Small intestine (tissue), 7 donors: ENCODE measurements at regions not wholly inside any gene's neighbourhood (a gene's known extent, or its start where the extent isn't known, plus 50 kb on each side); places are given as distances from the start of the nearest gene placed in this dataset.

ENCODE experiments used
- DNase-seq, 2 donors: peaks; one replicate each; pipeline versions ENCODE4 v3.0.0 to v3.0.0-alpha.2; 2013
- FAIRE-seq: peaks from 2 replicates; lab custom pipeline; 2012; peaks lifted over from hg19 to GRCh38; lab: Jason Lieb, UNC
- H3K27ac ChIP-seq, 3 donors: one replicate each; pipeline ENCODE4 v1.5.1; 2013; ENCODE audit warnings: low read length in 2 of 3, mild to moderate bottlenecking in 2 of 3, control low read depth in 1 of 3, inconsistent platforms in 1 of 3, low read depth in 1 of 3, moderate library complexity in 1 of 3
- H3K27me3 ChIP-seq, 3 donors: one replicate each; pipeline ENCODE4 v1.6.1; 2013; ENCODE audit warnings: low read length in 3 of 3, inconsistent platforms in 1 of 3; ENCODE audit not compliant: control insufficient read depth in 3 of 3, insufficient read depth in 3 of 3
- H3K36me3 ChIP-seq, 3 donors: one replicate each; pipeline ENCODE4 v1.6.1; 2013; ENCODE audit warnings: low read length in 3 of 3, inconsistent platforms in 1 of 3, low read depth in 1 of 3, mild to moderate bottlenecking in 1 of 3, moderate library complexity in 1 of 3; ENCODE audit not compliant: control insufficient read depth in 3 of 3, insufficient read depth in 2 of 3
- H3K4me1 ChIP-seq, 3 donors: one replicate each; pipeline ENCODE4 v1.6.1; 2013; ENCODE audit warnings: low read length in 2 of 3, inconsistent platforms in 1 of 3, low read depth in 1 of 3, mild to moderate bottlenecking in 1 of 3, moderate library complexity in 1 of 3; ENCODE audit not compliant: control insufficient read depth in 3 of 3, insufficient read depth in 2 of 3
- H3K4me3 ChIP-seq, 3 donors: one replicate each; pipeline ENCODE4 v1.5.1; 2013; ENCODE audit warnings: low read length in 3 of 3, control low read depth in 1 of 3, inconsistent platforms in 1 of 3, low read depth in 1 of 3, mild to moderate bottlenecking in 1 of 3, moderate library complexity in 1 of 3
- H3K9me3 ChIP-seq, 2 donors: one replicate each; pipeline ENCODE4 v1.6.1; 2013; ENCODE audit warnings: low read depth in 1 of 2, low read length in 1 of 2; ENCODE audit not compliant: control insufficient read depth in 2 of 2, insufficient read depth in 1 of 2
- WGBS, 3 donors: extraction: QIAGEN DNeasy Blood & Tissue Kit; methylation state at CpG; one replicate each; pipeline ENCODE4 v1.1.7; 2013; 5-methylcytosine and 5-hydroxymethylcytosine counted together
- donor health status: healthy with polysubstance abuse.
- donor health status: control.
- donor health status: control.
- donor health status: Bipolar disorder and iron deficiency.
- donor health status: healthy.

DNA sequence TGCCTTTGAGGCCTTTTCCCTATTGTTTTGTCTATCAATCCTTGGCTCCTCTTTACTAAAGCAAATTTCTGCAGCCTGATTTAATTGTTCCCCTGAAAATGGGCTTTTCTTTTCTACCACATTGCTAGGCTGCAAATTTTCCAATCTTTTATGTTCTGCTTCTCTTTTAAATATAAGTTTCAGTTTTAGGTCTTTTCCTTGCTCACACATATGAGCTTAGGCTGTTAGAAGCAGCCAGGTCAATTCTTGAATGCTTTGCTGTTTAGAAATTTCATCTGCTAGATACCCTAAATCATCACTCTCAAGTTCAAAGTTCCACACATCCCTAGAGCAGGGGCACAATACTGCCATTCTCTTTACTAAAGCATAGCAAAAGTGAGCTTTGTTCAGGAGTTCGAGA is 159.6 kb downstream of the ARL4A start:
- Histone ChIP-seq H3K36me3 (no peaks in the 10 kb centered on the region), H3K4me1 (no peaks in the 10 kb centered on the region), H3K9me3 (peaks cover 0 to 24% of the 10 kb centered on the region in 2 donors), H3K27ac (no peak overlapping the region), H3K4me3 (no peak overlapping the region), H3K27me3 (no peaks in the 10 kb centered on the region)
- WGBS, 3 donors: 60 to 90% (median 84%) methylated on average over 1 of the region's 1 CpG
- DNase-seq (no peak), FAIRE-seq (no peak)

GRCh38 chr7:12851142-12851541 is 163.7 kb downstream of the ARL4A start:
- Histone ChIP-seq H3K27me3 (no peaks in the 10 kb centered on the region), H3K36me3 (no peaks in the 10 kb centered on the region), H3K4me1 (no peaks in the 10 kb centered on the region), H3K4me3 (no peak overlapping the region), H3K9me3 (peaks cover 0 to 13% of the 10 kb centered on the region in 2 donors), H3K27ac (no peak overlapping the region)
- FAIRE-seq (no peak), DNase-seq (no peak)
- WGBS, 3 donors: 81 to 91% (median 83%) methylated on average over 3 of the region's 3 CpGs

DNA sequence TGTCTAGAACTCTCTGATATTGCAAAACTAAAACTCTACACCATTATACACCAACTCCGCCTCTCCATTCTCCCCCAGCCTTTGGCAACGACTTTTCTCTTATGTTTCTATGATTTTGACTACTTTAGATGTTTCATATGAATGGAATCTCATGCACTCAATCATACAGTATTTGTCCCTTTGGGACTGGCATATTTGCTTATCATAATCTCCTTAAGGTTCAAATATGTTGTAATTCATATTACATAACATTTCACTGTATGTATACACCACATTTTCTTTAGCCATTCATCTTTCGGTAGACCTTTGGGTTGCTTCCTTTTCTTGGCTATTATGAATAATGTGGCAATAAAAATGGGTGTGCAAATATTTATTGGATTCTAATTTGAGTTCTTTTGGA is 164.4 kb downstream of the ARL4A start:
- WGBS, 3 donors: 84 to 90% (median 89%) methylated on average over 3 of the region's 3 CpGs
- DNase-seq (no peak), FAIRE-seq (no peak)
- H3K9me3 ChIP-seq: peaks cover 0 to 6% of the 10 kb centered on the region in 2 donors
- no peak overlapping the region for H3K4me3 ChIP-seq
- H3K27ac ChIP-seq: no peak overlapping the region
- no peaks in the 10 kb centered on the region for H3K27me3 ChIP-seq
- H3K4me1 ChIP-seq: no peaks in the 10 kb centered on the region
- no peaks in the 10 kb centered on the region for H3K36me3 ChIP-seq

DNA sequence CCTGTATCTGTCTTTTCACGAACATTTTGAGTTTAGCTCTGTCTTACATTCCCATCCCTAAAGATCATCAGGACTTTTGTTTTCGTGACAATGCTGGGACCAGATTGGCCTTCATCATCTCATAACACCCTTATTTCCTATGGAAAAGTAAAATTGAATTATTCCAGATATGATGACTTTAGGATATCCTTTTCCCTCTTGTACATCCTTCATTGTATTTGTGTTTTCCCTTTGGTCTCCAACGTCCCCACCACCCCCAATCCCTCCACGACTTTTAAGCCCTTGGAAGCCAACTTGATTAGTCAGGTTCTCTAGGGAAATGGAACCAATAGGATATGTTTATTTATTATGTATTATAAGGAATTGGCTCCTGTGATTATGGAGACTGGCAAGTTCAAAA is 167.6 kb downstream of the ARL4A start:
- Histone ChIP-seq H3K36me3 (no peaks in the 10 kb centered on the region), H3K27ac (no peak overlapping the region), H3K9me3 (no peaks in the 10 kb centered on the region), H3K4me3 (no peak overlapping the region), H3K27me3 (no peaks in the 10 kb centered on the region), H3K4me1 (no peaks in the 10 kb centered on the region)
- no peak for DNase-seq
- 75 to 87% (median 85%) methylated on average over 4 of the region's 4 CpGs for WGBS, 3 donors
- FAIRE-seq: no peak

GRCh38 chr7:12859761-12860160 is 172.3 kb downstream of the ARL4A start:
- 68 to 79% (median 72%) methylated on average over 2 of the region's 2 CpGs for WGBS, 3 donors
- Histone ChIP-seq H3K4me1 (no peaks in the 10 kb centered on the region), H3K9me3 (no peaks in the 10 kb centered on the region), H3K27me3 (no peaks in the 10 kb centered on the region), H3K4me3 (no peak overlapping the region), H3K36me3 (no peaks in the 10 kb centered on the region), H3K27ac (no peak overlapping the region)
- no peak for FAIRE-seq
- no peak for DNase-seq

DNA sequence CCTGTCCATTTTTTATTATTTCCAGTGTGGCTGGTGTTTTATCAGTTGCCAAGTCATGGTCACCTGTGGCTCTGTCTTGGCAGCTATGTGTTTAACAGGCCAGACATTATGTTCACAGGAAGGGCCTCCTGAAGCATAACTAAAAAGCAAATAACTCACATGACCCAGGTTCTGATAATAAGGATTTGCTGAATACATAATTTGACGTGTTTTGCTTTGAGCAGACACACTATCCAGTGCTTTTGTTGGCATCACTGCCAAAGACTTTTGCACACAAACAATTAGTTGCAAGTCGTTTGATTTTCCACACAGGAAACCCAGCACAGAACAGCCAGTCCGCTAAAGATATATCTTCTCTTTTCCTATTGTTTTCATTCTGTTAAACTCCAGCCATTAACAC is 173.6 kb downstream of the ARL4A start:
- Histone ChIP-seq H3K4me1 (no peaks in the 10 kb centered on the region), H3K27ac (no peak overlapping the region), H3K4me3 (no peak overlapping the region), H3K27me3 (no peaks in the 10 kb centered on the region), H3K9me3 (no peaks in the 10 kb centered on the region), H3K36me3 (no peaks in the 10 kb centered on the region)
- FAIRE-seq (no peak), DNase-seq (peak in 1 of 2 donors; percentile 6)
- 46 to 53% (median 46%) methylated on average over 3 of the region's 3 CpGs for WGBS, 3 donors

- H3K27ac ChIP-seq: no peak overlapping the region
- no peaks in the 10 kb centered on the region for H3K9me3 ChIP-seq
- 64 to 81% (median 69%) methylated on average over 4 of the region's 4 CpGs for WGBS, 3 donors
- H3K36me3 ChIP-seq: no peaks in the 10 kb centered on the region
- no peak overlapping the region for H3K4me3 ChIP-seq
- no peak for DNase-seq
- H3K4me1 ChIP-seq: no peaks in the 10 kb centered on the region
- H3K27me3 ChIP-seq: no peaks in the 10 kb centered on the region
- FAIRE-seq: no peak
Observed at GRCh38 chr7:12862146-12862545, 174.7 kb downstream of the ARL4A start.

DNA sequence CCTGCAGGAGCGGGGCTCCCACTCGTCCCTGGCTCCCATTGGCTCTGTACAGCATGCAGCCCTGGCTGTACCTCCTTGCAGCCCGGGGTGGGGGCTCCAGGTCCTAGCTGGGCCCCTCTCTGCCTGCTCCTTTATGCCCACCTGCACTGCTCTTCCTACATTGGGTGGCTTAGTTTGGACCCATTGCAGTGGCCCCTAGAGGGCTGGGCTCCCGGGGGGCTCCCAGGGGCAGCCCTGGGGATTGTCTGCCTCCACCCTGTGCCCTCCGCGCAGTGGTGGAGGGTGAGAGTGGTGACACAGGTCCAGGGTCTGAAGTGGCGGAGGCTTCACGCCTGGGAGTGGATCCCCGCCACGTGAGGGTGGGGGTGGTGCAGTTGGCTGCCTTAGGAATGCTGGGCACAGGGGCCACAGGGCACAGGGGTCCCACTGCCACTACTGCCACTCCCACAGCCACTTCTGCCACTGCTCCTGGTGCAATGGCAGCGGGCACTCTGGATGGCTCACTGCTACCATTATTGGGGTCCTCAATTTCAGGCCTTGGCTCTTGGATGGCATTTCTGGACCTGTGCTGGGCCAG is 177.1 kb downstream of the ARL4A start:
- Histone ChIP-seq H3K4me1 (no peaks in the 10 kb centered on the region), H3K36me3 (no peaks in the 10 kb centered on the region), H3K4me3 (no peak overlapping the region), H3K27me3 (no peaks in the 10 kb centered on the region), H3K27ac (no peak overlapping the region), H3K9me3 (no peaks in the 10 kb centered on the region)
- FAIRE-seq (no peak), DNase-seq (no peak)
- WGBS, 3 donors: 85 to 95% (median 87%) methylated on average over 10 to 11 of the region's 11 CpGs

- WGBS, 3 donors: 94 to 98% (median 96%) methylated on average over 2 of the region's 2 CpGs
- DNase-seq: no peak
- H3K36me3 ChIP-seq: no peaks in the 10 kb centered on the region
- H3K9me3 ChIP-seq: no peaks in the 10 kb centered on the region
- no peak overlapping the region for H3K27ac ChIP-seq
- no peak for FAIRE-seq
- H3K27me3 ChIP-seq: no peaks in the 10 kb centered on the region
- H3K4me3 ChIP-seq: no peak overlapping the region
- H3K4me1 ChIP-seq: no peaks in the 10 kb centered on the region
Observed at GRCh38 chr7:12865593-12865992, 178.2 kb downstream of the ARL4A start.
